M059J (cell line): ENCODE measurements at regions not wholly inside any gene's neighbourhood (a gene's known extent, or its start where the extent isn't known, plus 50 kb on each side); places are given as distances from the start of the nearest gene placed in this dataset.
"Not testable (repeated sequence)": the region's sequence is repeated elsewhere in the genome, so short reads cannot be mapped to it uniquely, and the experiment has no call there.

ENCODE experiments used
- DNase-seq: peaks from one replicate; pipeline ENCODE4 v3.0.0-alpha.2; 2012; ENCODE audit warnings: low read depth

DNA sequence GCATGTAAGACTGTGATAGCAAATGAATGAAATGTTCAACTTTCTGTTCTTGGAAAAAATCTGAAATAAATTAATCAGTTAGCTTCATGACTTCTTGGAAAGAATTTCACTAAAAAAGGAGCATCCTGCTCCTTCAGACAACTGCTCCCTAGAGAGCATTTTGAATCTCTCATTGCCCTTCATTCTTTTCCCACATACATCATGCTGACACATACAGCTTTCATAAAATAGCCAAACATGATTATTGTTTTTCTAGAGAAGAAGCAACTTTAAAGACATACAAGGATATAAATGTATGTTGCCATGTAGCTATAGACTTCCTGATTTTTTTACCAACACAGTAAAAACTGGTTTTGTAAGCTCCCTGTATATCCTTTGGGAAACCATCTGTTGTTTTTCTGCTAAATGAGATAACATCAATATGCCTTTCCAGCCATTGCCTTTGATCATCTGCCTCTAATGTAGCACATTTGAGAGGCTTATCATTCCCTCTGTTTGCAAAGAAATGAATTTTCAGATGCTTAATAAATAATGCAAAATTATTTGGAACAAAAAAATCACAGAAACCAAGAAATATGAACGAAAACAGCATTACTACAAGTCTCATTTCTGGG is 248.2 kb upstream of the GPR149 start:
- DNase-seq, result no peak

DNA sequence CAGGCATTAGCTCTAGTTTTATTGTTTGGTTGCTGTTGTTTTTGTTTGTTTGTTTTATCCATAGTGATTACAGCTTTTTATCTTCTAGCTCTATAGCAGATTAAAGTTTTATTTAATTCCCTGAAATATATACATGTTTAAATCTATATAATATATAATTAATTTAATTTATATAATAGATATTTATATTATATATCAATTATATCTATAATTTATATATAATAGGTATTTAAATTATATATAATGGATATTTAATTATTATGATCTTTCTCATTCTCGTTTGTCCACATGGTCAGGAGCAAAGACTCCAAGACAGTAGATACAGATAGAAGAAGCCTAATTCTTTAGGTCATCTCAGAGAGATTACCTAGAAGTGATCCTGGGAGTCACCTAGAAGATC is 238.8 kb upstream of the GPR149 start:
- no peak for DNase-seq

DNA sequence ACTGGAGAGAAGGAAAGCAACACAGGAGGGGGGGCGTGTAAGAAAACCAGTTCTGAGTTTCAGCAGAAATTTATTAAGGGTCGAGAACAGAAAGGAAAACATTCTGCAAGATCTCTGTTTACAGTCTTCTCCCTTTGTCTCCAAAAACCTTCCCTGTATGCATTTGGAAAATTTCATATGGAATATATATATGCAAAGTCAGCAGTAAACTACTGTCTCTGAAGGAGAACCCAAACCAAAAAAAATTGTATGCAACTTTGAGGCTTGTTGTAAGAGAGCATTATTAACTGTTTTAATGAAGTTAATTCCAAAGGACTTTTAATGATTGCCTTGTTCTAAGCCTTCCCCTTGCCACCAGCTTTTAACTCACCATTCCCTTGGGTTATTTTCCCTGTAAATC is 238.2 kb upstream of the GPR149 start:
- no peak for DNase-seq

DNA sequence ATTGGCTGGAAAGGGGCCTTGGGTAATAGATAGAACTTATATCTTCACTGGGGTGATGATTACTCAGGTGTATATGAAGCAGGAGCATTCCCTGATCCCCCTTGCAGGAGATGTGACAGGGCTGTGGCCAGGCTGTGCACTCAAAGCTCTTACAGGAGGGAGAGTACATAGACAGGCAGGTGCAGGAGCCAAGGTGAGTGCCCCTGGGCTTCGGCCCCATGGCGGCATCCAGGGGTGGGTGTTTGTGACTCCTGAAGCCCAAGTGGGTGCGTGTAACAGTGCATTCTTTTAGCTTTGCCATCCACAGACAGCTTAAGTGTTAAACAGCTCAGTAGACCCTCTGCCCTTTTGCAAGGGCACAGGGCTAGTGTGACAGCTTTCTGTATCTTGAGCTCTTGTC is 236.6 kb upstream of the GPR149 start:
- DNase-seq, result no peak

DNA sequence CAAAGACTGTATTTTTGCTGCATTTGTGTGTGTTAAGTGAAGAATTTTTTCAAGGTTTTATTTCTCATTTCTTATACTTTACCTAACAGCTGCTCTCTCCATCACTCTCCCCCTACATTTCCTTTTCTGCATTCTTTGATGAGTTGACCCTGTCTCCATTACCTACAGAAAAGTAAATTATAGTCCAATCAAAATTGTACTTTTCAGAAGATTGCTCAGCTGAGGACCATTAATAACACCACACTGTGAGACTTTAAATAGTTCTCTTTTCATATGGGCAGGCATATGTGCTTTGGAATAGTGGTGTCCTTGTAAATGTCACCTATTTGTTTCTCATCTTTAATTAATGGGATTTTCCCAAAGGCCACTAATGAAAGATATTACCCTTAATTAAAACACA is 234.7 kb upstream of the GPR149 start:
- no peak for DNase-seq

DNA sequence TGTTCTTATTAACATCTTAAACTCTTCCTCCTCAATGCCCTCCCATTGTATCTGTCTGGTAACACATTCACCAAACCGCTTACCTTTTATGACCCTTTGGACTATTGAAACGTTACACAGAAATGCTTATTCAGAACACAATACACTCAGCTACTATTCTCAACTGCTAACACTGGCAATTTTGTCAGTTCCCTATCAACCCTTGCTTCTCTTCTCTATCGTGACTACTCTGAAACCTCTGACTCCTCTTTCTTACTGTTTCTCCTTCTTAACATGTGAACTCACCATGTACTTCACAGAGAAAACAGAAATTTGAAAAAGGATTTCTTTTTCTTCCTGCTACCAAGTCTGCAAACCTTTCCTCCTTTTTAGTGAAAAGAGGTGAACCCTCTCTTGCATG is 232.9 kb upstream of the GPR149 start:
- DNase-seq, result no peak

GRCh38 chr3:154660811-154661210 is 230.8 kb upstream of the GPR149 start:
- DNase-seq, result no peak

- no peak for DNase-seq
These were observed 228.0 kb upstream of the GPR149 start for GRCh38 chr3:154658000-154658399.

- DNase-seq, result no peak
These were observed 227.2 kb upstream of the GPR149 start for GRCh38 chr3:154657218-154657617.

GRCh38 chr3:154656486-154656885 is 226.5 kb upstream of the GPR149 start:
- DNase-seq, result no peak

DNA sequence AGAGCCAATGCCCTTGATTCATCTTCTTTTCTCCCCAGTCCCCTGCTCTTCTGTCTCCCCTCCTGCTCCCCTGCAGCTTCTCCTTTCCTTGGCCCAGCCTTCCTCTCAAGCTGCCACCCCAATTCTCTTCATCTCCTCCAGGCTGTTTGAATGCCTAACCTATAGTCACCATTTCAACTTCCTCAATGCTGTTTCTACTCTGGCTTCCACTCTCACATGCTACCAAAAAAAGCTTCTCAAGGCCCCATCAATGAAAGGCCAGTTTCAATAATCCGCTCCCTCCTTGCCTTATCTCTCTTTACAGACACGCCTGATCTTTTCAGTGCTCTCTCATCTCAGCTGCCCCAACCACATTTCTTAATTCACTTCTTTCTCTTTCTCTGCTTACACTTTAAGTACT is 212.2 kb upstream of the GPR149 start:
- no peak for DNase-seq

DNA sequence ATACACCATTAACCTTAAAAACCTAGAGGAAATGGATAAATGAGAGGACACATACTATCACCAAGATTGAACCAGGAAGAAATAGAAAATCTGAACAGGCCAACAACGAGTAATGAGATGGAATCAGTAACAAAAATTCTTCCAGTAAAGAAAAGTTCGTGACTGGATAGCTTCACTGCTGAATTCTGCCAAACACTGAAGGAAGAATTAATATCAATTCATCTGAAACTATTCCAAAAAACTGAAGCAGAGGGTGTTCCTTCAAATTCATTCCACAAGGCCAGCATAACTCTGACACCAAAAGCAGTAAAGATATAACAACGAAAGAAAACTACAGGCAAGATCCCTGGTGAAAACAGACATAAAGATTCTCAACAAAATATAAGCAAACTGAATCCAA is 195.8 kb upstream of the GPR149 start:
- no peak for DNase-seq

GRCh38 chr3:154619621-154620020 is 189.6 kb upstream of the GPR149 start:
- not testable (repeated sequence) for DNase-seq

GRCh38 chr3:154616298-154616697 is 186.3 kb upstream of the GPR149 start:
- no peak for DNase-seq

GRCh38 chr3:154615471-154615870 is 185.5 kb upstream of the GPR149 start:
- DNase-seq, result no peak

DNA sequence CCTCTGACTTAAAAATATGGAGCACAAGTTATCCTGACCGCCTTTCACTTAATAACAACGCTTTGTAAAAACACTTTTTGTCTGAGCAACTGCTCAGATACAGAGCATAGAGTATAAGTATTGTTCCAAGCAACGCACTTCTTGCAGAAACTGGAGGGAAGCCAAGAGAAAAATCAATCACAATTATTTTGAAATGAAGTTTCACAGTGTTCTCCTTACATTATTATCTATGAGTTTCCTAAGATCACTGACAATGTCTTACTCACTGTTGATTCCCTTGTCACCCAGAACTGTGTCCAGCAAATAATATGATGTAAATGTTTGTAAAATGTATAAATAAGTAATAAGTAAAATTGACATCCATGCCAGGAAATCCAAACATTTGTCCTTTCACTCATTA is 184.6 kb upstream of the GPR149 start:
- no peak for DNase-seq

DNA sequence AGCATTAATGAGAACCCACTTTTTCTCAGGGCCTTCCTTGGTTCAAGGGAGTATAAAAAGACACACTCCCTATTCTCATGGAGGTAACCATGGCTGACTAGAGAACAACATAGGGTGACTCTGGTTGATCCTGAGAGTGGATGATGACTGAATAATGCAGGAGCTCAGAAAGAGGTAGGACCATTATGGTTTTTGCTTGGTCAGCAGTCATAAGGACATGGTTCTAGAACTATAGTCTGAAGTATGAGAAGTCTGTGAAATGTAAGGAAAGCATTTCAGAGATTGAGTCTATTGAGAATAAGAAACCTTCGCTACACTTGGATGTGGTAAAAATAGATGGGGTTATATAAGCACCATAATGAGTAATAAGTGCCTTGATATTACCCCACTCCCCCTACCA is 184.1 kb upstream of the GPR149 start:
- DNase-seq, result no peak

- no peak for DNase-seq
These were observed 172.3 kb upstream of the GPR149 start for GRCh38 chr3:154602241-154602640.

- no peak for DNase-seq
These were observed 168.2 kb upstream of the GPR149 start for GRCh38 chr3:154598166-154598565.

- DNase-seq, result no peak
These were observed 160.8 kb upstream of the GPR149 start for GRCh38 chr3:154590675-154591384.

DNA sequence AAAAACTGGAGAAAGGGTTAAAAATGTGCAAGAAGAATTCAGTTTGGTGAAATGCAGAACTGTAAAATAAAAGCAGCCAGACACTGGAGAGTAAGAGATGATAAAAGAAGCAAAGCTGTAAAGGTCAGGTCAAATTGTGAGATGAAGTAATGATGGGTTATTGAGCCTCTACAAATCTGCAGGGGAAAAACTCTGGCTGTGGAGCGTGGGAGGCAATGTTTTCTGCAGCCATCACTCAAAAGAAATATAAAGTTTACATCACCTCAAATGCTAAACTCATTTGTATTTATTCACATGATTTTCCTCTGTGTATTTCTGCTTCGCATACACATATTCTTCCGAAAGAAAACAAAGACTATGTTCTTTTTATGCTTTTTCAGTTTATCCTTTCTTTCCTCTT is 158.8 kb upstream of the GPR149 start:
- no peak for DNase-seq

DNA sequence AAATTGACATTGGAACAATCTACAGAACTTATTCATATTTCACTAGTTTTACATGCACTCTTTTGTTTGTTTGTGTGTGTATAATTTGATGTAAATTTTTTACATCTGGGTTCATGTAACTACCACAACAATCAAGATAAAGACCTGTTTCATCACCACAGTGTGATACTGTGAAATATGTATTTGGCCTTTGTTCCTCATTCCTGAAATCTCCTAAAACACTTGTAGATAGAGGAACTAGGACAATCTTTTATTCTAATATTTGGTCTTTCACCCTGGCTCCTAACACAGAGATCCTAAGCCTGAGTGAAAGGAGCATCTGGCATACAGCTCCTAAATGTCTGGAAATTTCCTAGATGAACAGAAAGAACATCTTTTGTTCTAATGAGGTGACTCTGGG is 155.0 kb upstream of the GPR149 start:
- DNase-seq, result no peak

DNA sequence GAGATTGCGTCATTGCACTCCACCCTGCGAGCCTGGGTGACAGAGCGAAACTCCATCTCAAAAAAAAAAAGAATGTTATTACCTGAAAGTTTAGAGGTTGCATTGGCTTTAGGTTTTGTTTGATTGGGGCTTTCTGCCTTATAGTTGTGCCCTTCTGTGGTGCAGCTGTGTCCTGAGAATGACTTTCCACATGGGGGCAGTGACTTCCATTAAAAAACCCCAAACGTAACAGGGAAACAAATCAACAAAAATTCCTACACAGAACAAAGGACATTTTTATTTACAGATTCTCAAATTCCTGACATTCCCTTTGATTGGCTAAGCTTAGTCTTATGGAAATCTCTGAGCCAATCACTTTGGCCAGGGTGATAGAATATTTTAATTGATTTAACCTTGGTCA is 154.1 kb upstream of the GPR149 start:
- no peak for DNase-seq

GRCh38 chr3:154583086-154583634 is 153.2 kb upstream of the GPR149 start:
- DNase-seq, result no peak
